ENCODE measurements at regions not wholly inside any gene's neighbourhood (a gene's known extent, or its start where the extent isn't known, plus 50 kb on each side); places are given as distances from the start of the nearest gene placed in this dataset.
"Not testable (repeated sequence)": the region's sequence is repeated elsewhere in the genome, so short reads cannot be mapped to it uniquely, and the experiment has no call there.

- no peak for DNase-seq (ENCODE audit: low spot score)
These were observed 895.3 kb upstream of the AMELY start for GRCh38 chrY:7806592-7807515.

- DNase-seq (ENCODE audit: low spot score): no peak
These were observed 894.1 kb upstream of the AMELY start for GRCh38 chrY:7805624-7806023.

GRCh38 chrY:7803737-7804136 lies 892.2 kb upstream of the AMELY start:
- no peak for DNase-seq (ENCODE audit: low spot score)

- DNase-seq (ENCODE audit: low spot score): no peak
These were observed 884.6 kb upstream of the AMELY start for GRCh38 chrY:7796128-7796527.

- DNase-seq (ENCODE audit: low spot score): no peak
These were observed 882.9 kb upstream of the AMELY start for GRCh38 chrY:7794441-7794840.

GRCh38 chrY:7793989-7794388 lies 882.4 kb upstream of the AMELY start:
- no peak for DNase-seq (ENCODE audit: low spot score)

GRCh38 chrY:7792431-7792830 lies 880.9 kb upstream of the AMELY start:
- no peak for DNase-seq (ENCODE audit: low spot score)

GRCh38 chrY:7781501-7781900 lies 869.9 kb upstream of the AMELY start:
- no peak for DNase-seq (ENCODE audit: low spot score)

GRCh38 chrY:7775436-7775835 lies 863.9 kb upstream of the AMELY start:
- not testable (repeated sequence) for DNase-seq (ENCODE audit: low spot score)

- DNase-seq (ENCODE audit: low spot score): no peak
These were observed 860.2 kb upstream of the AMELY start for GRCh38 chrY:7771771-7772170.

GRCh38 chrY:7769790-7770375 lies 858.3 kb upstream of the AMELY start:
- no peak for DNase-seq (ENCODE audit: low spot score)

GRCh38 chrY:7768901-7769300 lies 857.3 kb upstream of the AMELY start:
- peak; percentile 64 for DNase-seq (ENCODE audit: low spot score)

- DNase-seq (ENCODE audit: low spot score): no peak
These were observed 842.2 kb upstream of the AMELY start for GRCh38 chrY:7753711-7754110.

GRCh38 chrY:7746781-7747180 lies 835.2 kb upstream of the AMELY start:
- no peak for DNase-seq (ENCODE audit: low spot score)

GRCh38 chrY:7745581-7745901 lies 834.0 kb upstream of the AMELY start:
- DNase-seq (ENCODE audit: low spot score): no peak

- no peak for DNase-seq (ENCODE audit: low spot score)
These were observed 833.4 kb upstream of the AMELY start for GRCh38 chrY:7744691-7745580.

- no peak for DNase-seq (ENCODE audit: low spot score)
These were observed 825.4 kb upstream of the AMELY start for GRCh38 chrY:7736847-7737365.

GRCh38 chrY:7731651-7732050 lies 820.1 kb upstream of the AMELY start:
- no peak for DNase-seq (ENCODE audit: low spot score)

GRCh38 chrY:7730664-7731063 lies 819.1 kb upstream of the AMELY start:
- DNase-seq (ENCODE audit: low spot score): no peak

GRCh38 chrY:7730071-7730470 lies 818.5 kb upstream of the AMELY start:
- DNase-seq (ENCODE audit: low spot score): no peak

- DNase-seq (ENCODE audit: low spot score): peak; percentile 78
These were observed 817.9 kb upstream of the AMELY start for GRCh38 chrY:7729318-7730011.

GRCh38 chrY:7728935-7729317 lies 817.4 kb upstream of the AMELY start:
- DNase-seq (ENCODE audit: low spot score): no peak
